Activated CD4-positive, alpha-beta T cell treated with anti-CD3 and anti-CD28 coated beads for 4 hours (primary cell): ENCODE measurements at regions not wholly inside any gene's neighbourhood (a gene's known extent, or its start where the extent isn't known, plus 50 kb on each side); places are given as distances from the start of the nearest gene placed in this dataset.
"Not testable (repeated sequence)": the region's sequence is repeated elsewhere in the genome, so short reads cannot be mapped to it uniquely, and the experiment has no call there.

Experiments
- DNase-seq, 2 donors: peaks; one replicate each; pipeline ENCODE4 v3.0.0-alpha.2; 2020

DNA sequence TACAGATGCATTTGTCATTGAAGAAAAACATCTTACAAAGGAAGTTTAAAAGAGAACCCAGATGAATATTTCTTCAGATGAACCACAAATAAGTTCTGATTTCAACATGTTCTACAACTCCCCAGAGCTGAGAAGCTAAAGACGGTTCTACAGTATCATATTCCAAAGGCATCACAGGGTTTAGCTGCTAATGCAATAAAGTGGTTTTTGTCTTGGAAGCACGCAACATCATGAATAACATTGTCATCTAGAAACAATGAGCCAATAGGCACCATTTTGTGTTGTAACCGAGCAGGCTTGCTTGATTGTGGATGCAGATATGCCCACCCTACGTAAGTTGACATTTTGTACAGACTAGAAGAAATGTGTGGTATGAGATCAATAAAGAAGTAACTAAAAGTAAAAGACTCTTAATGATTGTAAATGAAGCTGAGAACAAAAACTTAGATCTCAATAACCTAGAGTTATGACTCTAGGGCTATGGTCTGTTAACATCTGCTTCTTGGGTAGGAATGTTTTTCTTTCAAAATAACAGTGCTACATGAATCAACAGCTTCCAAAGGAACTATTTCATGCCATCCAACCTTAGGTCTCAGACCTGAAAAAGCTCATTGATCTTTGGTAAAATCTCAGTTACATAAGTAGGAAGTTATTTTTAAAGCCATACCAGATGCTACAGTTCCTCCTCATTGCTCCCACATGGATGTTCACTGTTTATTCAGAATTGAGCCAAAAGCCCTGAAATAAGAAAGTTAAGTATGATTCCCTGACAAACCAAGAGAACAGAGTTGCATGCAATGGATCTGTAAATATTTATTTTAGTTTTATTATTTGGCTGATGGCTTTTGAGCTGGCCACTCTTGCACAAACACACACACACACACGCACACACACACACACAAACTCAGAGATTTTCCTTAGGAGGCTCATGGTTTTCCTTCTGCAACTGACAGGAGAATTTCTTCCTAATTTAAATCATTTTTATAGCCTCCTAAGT, 118.7 kb upstream of the SLCO6A1 start:
- DNase-seq = no peak

DNA sequence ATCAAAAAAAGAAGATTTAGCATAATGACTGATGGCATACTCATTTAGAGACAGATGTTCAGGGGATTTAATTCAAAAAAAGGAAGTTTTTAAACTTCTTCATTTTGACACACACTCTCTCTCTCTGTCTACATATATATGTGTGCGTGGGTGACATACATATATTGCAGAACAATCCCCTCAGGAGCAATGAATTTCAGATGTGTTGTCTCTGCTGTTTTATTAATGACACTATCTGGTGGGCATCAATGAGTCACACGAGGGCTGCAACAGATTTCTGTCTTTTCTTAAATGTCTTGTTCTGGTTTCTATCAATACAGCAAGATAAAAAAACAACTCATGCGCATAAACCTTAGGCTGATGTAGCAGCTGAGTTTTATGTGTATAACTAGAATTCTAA, 123.5 kb upstream of the SLCO6A1 start:
- no peak for DNase-seq

DNA sequence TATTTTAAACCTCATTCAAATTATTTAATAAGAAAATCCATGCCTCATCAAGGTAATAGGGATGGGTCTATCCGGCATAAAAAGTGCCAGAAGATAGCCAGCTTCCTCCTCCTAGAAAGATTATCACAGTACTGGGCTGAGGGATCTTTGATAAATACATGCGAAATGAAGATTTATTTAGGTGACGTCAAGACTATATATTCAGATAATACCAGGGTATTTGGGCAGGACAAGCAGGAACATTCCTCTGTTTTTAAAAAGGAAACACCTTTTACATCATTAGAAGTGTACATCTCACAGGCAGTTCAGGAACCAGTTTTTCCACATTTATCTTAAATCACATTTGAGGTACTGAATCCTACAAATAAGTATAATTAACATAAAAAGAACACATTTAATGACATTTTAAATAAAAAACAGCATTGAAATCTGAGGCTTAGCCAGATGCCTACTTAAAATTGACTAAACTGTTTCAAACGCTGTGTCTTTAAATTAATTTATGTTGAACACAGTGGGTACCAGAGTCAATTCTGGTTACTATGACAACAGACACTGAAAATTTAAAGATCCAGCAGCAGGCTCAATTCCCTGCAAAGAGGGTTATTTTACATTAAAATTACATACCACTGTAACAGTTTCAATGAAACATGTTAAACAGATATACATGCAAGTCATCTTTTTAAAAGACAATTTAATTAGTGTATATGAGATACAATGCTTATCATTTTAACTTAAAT, 124.7 kb upstream of the SLCO6A1 start:
- no peak for DNase-seq

DNA sequence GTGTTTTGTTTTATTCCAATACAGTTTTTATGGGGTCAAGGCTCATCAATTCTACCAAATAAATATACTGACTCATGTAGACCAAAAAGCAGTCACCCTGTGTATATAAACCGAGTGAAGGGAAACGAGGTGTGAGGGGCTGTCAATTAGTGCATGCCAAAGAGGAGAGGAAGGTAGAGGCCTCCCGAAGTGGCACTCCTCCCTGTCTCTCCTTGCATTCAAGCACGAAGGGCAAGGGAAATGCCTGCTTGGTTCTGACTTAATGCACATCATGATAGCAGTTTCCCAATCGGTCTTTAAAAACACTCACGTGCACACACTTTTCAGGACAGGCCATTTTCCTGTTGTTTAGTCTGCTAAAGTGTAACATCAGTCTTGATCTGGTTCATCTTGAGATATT, 125.6 kb upstream of the SLCO6A1 start:
- DNase-seq = no peak

DNA sequence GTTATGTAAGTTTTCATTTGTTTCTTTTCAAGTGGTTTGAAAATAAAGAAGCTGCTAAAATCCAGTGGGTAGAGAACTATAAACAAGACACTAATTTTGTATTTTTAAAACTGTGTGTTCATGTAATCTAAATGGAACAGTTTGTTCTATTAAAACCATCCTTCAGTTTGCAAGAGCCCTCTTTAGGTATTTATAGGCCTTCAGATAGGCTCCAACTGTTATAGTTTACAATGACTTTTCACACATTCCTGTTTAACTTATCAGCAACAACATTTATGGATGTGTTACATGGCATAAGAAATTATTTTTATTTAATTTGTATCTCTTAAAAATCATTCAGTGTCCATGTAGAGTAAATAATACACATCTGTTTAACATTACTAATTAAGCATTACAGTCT, 126.7 kb upstream of the SLCO6A1 start:
- no peak for DNase-seq

DNA sequence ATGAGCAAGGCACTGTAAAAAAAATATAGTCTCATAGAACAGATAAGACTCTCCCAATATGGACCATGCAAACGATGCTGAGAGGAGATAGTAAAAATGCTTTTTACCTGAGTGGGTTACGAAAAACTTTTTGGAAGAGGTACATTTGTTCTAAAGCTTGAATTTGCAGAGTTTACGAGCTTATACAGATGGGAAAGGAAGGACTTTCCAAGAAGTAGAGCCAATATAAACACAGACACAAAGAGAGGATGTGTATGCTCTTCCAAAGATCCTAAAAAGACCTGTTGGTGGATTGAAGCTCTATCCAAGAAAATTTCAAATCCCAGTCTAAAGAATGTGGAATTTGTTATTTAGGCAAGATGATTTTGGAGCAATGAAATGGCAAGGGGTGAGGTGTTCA, 127.1 kb upstream of the SLCO6A1 start:
- DNase-seq = no peak

DNA sequence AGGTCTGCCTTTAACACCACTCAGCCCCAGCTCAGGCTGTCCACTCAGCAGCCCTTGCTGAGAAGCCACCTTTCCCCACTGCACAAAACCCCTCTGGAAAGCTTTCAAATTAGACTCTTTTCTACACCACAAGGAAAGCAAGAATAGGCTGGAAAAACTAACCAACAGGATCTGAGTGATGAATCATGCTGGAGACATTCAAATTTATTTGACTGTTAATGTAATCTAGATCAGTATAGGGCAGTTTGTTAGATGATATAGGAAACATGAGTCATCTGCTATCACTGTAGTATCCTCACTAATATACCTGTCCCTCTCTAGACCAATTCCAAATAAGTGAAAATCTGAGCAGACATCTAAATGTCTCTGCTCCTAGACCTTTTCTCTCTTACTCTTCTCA, 127.8 kb upstream of the PAM start:
- no peak for DNase-seq

DNA sequence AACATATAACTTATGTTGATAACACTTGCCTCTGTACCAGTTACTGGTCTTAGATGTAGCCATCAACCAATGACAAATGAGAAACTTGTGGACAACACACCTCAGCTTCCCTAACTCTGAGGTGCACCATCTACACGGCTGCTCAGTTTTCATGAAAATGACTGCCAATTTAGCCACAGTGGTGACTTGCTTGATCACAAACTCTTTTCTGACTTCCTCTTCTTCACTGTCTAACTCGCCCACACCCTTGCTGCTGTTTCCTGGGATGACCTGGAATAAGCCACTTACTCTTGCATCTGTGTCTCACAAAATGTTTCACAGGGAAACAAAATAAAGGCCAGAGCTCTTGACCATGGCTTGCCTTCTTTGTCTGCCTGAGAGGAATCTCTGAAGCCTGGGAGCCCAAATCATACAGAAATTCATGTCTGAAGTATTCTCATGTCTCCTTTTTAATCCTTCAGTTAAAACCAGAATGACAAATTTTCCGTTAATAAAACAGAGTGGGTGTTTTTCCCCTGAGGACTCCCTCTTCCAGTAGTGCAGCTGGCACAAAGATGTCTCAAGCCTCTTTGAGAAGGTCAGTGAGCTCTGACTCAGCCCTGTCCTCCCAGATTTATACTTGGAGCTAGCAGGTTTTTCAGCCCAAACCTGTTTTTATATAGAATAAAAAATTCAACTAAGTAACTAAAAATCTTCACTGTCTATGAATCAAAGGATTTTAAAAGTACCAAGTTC, 126.5 kb upstream of the PAM start:
- no peak for DNase-seq

DNA sequence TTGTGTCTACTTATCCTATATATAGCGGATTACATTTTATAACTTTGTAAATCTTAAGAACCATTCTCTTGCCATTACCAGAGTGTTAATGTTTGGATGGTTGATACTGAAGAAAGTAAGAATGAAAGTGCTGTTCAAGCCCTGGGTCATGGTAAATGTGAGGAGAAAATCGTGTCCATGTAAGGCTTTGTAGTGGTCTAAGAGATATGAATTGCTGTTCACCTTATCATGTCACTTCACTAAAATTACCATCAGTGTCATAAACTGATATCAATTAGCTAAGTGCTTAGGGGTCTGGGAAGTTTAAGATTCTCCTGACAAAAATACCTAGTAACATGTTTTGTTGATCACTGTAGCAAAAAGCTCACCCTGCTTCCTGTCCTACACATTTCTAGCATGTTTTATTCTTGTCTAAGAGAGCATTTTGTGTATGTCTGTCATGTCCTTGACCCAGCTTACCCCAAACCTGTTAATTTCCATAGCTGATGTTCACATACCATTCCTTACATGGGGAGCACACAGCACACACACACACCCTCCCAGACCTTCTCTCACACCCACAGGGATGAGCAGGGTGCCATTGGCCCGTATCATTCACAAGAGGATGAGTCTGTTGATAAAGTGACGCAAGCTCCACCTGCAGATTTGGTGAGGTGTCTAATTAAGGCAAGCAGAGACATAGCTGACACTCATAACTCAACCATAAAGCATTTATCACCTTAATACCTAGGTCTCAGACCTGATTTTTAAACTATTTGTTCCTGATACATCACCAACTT, 125.1 kb upstream of the PAM start:
- DNase-seq = no peak

DNA sequence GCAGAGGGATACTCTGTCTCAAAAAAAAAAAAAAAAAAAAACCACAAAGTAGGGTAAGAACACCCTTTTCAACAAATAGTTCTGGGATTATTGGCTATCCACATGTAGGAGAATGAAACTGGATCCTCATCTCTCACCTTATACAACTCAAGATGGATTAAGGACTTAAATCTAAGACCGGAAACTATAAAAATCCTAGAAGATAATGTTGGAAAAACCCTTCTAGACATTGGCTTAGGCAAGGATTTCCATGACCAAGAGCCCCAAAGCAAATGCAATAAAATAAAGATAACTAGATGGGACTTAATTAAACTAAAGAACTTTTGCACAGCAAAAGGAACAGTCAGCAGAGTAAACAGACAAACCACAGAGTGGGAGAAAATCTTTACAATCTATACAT, 119.7 kb upstream of the PAM start:
- DNase-seq = not testable (repeated sequence)

DNA sequence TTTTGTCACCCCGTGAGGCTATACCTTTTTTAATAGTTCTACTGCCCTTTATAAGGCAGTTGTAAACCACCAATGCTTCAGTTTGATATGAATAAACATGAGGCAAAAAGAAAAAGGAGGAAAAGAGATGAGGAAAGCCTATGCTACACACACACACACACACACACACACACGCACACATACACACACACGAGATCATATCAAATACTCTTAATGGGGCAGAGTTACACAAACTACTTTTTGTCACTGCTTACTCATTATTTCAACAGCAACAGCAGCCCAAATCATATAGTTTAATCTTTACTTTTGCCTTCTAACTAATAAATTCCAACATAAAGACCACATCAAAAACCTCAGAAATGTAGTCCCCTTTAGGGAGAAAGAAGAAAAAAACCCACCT, 116.8 kb upstream of the PAM start:
- no peak for DNase-seq

DNA sequence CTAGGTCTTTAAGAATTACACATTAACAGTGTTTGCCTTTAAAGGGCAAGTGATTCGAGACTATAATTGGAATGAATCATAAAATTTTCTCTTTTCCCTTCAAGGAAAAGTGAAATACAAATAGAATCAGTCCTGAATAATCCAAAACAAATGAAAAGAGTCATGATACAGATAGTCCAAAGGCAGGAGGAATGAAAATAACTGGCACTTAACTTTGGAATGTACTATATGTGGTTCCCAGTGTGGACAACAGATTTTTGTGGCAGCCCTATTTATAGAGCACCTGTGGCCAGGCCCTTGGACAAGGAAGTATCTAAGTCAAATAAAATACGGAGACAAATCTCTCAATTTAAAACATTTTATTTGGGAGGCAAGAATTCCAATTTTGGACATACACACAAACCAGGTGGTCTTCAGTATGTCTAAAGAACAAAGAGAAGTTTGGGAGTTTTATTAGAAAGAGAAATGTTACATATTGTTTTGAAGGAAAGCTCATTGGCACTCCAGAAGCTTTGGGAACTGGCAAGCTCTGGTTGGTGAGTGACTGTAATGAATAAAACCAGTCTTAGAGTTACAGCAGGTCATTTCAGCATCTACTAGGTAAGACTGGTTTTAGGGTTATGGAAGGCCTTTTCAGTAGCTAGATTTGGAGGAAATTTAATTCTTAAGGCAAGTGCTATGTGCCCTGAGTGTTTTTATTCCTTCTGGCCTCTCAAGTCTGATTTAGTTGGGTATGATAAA, 116.0 kb upstream of the PAM start:
- no peak for DNase-seq

DNA sequence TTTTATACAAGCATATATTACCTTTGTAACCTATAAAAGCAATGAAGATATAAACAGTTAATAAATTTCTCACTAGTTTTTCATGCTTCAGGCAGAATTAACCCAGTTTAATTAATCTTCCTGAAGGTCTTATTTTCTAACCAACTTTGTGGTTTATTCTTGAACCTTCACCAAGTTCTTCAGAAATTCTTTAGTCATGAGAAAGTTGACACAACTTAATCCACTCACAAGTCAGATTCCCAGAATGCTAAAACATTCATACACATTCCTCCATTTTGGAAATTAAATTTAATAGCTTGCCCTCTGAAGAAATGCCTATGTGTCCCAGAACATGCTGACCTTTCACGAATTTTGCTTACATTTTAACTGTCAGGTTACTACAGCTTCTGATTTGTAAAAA, 105.4 kb upstream of the PAM start:
- DNase-seq = no peak

DNA sequence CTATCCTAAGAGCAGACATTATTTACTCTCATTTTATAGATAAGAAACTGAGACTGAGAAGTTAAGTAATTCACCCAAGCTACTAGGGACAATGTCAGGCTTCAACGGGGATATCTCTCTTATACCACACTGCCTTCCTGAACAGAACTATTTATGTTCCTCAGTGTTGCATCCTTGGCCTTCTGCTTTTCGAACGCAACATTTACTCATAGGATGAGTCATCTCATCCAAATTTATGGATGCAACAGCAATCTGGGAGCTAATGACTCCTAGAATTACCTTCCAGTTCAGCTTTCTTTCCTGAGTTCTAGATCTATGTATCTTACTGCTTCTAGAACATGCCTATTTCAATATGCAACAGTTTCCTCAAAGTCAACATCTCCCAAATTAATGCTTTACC, 103.6 kb upstream of the PAM start:
- no peak for DNase-seq

DNA sequence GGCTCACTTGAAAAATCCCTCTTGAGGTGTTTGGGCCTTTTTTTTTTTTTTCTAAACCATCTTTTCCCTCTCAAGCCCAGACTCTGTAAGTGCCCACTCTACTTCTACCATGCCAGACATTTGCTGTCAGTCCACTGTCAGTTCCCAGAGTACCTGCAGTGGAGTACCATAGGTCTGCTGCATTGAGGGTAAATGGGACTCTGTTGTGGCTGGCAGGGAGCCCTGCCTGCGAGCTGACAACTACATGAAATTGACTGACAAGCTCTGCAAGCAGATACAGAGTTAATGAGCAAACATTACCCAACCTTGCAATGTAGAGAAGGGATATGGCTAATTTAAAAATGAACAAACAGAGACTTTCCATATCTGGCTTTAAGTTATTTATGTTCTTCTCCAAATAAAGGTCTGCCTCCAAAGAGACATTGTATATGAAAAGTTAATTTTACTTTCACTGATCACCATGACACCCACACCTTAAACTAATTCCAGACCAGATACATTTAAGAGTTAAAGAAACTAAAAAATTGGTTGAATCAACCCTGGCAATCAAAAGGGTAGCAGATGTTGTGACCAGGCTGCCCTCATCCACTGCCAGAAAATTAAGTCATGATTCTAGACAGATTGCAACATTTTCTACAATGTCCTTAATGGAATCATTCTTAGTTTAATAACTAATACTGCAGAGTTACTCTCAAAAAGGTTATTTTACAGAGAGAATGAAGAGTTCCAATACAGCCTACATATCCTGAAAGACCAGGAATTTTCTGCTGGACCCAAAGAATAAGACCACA, 100.4 kb upstream of the PAM start:
- no peak for DNase-seq

DNA sequence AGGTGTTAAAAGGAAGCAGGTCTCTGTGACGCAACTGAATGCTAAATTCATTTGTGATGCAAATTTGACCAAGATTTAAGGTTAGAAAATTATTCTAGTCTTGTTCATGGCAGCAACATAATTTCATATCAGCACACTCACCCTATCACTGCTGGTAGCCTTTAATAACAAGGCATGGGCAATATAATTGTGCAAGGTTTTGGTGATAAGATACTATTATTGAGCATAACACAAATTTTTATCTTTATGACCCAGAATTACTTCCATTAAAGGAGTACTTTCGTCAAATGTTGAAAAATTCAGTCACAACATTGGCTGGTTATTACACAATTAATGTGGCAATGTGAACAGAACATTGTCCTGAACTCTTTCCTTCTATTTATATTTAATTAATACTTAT, 96.0 kb upstream of the PAM start:
- DNase-seq = no peak

DNA sequence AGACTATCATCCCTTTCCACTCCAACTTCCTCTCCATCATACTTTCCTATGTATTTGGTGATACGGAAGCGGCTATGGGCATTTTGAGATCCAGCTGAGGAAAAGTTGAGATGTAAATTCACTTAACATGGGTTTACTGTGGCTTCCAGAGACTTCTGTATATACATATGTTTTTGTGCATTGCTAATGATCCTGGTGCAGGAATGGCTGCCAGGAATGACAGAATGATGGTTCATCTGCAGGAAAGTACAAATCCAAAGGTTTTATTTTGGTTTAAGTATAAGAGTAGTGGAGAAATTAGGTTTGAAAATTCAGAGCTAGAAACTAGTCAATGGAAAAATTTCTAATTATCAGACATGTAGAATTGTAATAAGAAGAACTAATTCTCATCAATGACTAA, 95.0 kb upstream of the PAM start:
- no peak for DNase-seq

DNA sequence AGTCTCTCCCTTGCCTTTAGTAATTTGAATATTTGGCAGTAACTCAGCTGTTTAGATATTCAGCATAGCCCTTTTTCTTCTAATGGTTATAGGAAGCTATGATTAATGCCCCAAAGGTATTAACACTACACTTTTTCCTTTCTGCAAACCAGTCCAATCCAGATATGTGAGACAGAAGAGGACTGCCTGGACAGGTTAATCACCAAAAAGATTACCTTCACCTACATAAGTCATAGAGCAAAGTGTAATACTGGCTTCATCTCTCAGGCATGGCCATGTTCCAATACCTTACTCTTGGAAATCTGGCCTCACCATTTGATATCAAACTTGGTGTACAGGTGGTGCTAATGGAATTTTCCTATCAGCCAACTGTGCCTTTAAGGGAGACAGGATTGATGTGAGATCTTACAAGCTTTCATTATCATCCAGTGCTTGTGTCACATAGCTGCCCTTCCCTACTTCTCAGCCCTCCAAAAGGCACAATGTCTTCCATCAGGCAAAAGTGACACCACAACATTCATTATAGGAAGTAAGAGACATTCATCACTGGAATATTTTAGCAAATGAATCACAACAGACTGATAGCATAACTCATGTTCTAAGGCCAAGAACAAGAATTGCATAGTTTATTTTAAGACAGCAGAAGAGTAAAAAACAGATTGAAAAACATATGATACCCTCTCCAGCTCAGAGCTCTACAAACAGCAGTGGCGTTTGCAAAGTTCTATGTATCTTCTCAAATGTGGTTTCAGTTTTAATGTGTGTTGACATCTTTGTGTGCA, 91.2 kb upstream of the PAM start:
- DNase-seq = no peak

DNA sequence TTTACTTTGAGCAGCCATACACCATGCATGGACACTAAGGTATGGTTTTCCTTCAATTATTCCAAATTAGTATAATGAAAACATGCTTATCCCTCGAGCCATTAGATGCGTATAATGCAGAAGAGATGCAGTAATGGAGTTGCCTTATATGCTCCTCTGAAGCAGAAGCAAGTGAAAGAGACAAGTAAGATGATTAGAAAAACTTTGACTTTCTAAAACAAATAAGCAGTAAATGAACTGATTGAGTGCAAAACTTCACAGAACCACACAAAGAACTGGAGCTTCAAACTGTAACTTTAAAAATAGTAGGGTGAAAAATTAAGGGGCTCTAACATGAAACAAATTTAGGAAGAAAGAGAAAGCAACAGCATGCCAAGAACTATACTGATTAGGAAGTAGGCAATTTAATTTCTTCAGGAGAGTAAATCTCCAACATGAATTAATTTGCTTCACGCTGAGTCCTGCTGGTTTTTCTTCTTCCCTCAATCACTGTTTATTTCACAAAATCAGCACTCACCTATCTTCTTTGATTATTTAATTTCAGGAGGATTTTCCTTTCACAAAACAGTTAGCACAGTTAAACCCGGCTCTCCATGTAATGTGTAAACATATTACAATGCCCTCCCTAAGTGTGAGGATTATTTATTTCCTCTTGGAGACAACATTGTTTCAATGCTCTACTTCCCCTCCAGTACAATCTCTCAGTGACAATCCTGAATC, 90.3 kb upstream of the PAM start:
- no peak for DNase-seq
